HCT116 (cell line): ENCODE measurements at regions not wholly inside any gene's neighbourhood (a gene's known extent, or its start where the extent isn't known, plus 50 kb on each side); places are given as distances from the start of the nearest gene placed in this dataset.

ENCODE experiments used
- ATAC-seq: fragments of 200-7000 bp; cut with Tn5 transposase; 2 replicates; pipeline ENCODE4 v1.9.1; 2020; ENCODE audit warnings: mild to moderate bottlenecking, moderate library complexity
- BruUV-seq: library from RNA; stranded (reverse); fragments of 400-500 nt; replicated peaks from 2 replicates; lab custom pipeline; 2021; lab: Mats Ljungman, UMichigan
- CTCF ChIA-PET: fragments of 300-600 bp; sonication (Branson Sonifier 250); formaldehyde crosslinking; loops from one replicate; lab custom pipeline; 2021; ENCODE audit warnings: antibody characterized with exemption; lab: Charles Lee
- POLR2A ChIA-PET: fragments of 300-600, 350-600 bp; sonication (Branson Sonifier 250); formaldehyde crosslinking; loops from one replicate; lab custom pipeline; 2021; ENCODE audit warnings: antibody characterized with exemption; lab: Charles Lee
- RAD21 ChIA-PET, 2 experiments: fragments of 300-600 bp; sonication (Branson Sonifier 250); formaldehyde crosslinking; loops; one replicate each; lab custom pipeline; 2023; ENCODE audit warnings: low total read pairs in 2 of 2; ENCODE audit not compliant: uncharacterized antibody in 2 of 2, unreplicated experiment in 2 of 2, low non-redundant PET in 1 of 2; lab: Charles Lee
- DNase-seq: peaks from one replicate; pipeline ENCODE4 v3.0.0-alpha.2; 2010; ENCODE audit warnings: low read depth, low spot score
- H2AFZ ChIP-seq: fragments of 200-600 bp; shearing (Covaris generic), sonication (generic); 2 replicates; pipeline ENCODE4 v1.6.1; 2017; ENCODE audit warnings: low read depth, mixed run types, mixed read lengths, antibody characterized with exemption, low read length; ENCODE audit not compliant: poor library complexity, severe bottlenecking
- H3K27ac ChIP-seq: 2 replicates; pipeline ENCODE4 v1.5.1; 2012; ENCODE audit warnings: low read depth, low read length
- H3K27me3 ChIP-seq: fragments of 200-600 bp; sonication (generic); 2 replicates; pipeline ENCODE4 v1.6.1; 2016; ENCODE audit warnings: mixed run types, low read length, mixed read lengths; ENCODE audit not compliant: insufficient read depth
- H3K36me3 ChIP-seq, 2 experiments: fragments of 200-500 bp in 1 of 2; fragments of 200-600 bp in 1 of 2; sonication (Bioruptor generic) in 1 of 2; sonication (generic) in 1 of 2; 2 replicates each; pipeline versions ENCODE4 v1.5.1 to v1.6.1; 2014 to 2016; ENCODE audit warnings: low read length in 2 of 2, inconsistent platforms in 1 of 2, mixed read lengths in 1 of 2, mixed run types in 1 of 2; ENCODE audit not compliant: insufficient read depth in 2 of 2, control insufficient read depth in 1 of 2
- H3K4me1 ChIP-seq, 2 experiments: fragments of 200-600 bp in 1 of 2; sonication (generic) in 1 of 2; 2 replicates each; pipeline versions ENCODE4 v1.5.1 to v1.6.1; 2012 to 2017; ENCODE audit warnings: low read length in 2 of 2, inconsistent platforms in 1 of 2, mild to moderate bottlenecking in 1 of 2, mixed read lengths in 1 of 2, mixed run types in 1 of 2, moderate library complexity in 1 of 2; ENCODE audit not compliant: insufficient read depth in 2 of 2, control insufficient read depth in 1 of 2
- H3K4me2 ChIP-seq: fragments of 200-600 bp; sonication (generic); 2 replicates; pipeline ENCODE4 v1.6.1; 2017; ENCODE audit warnings: mixed run types, low read length, mixed read lengths
- H3K4me3 ChIP-seq, 2 experiments: fragments of 200-600 bp in 1 of 2; sonication (generic) in 1 of 2; replicated peaks in 1 of 2; 2 replicates each; pipeline ENCODE4 v1.5.1; 2011 to 2016; ENCODE audit warnings: low read length in 2 of 2, control low read depth in 1 of 2, low read depth in 1 of 2, mild to moderate bottlenecking in 1 of 2, mixed read lengths in 1 of 2, mixed run types in 1 of 2
- H3K79me2 ChIP-seq: fragments of 200-600 bp; sonication (generic); 2 replicates; pipeline ENCODE4 v1.6.1; 2017; ENCODE audit warnings: mild to moderate bottlenecking, mixed run types, low read length, moderate library complexity, mixed read lengths; ENCODE audit not compliant: insufficient read depth
- H3K9ac ChIP-seq: fragments of 200-600 bp; sonication (generic); 2 replicates; pipeline ENCODE4 v1.6.1; 2016; ENCODE audit warnings: low read length, mixed read lengths
- H3K9me2 ChIP-seq: fragments of 200-600 bp; sonication (generic), shearing (Covaris generic); 2 replicates; pipeline ENCODE4 v1.6.1; 2017; ENCODE audit warnings: mixed run types, mild to moderate bottlenecking, moderate library complexity; ENCODE audit not compliant: insufficient read depth
- H3K9me3 ChIP-seq, 2 experiments: fragments of 200-500 bp in 1 of 2; fragments of 200-600 bp in 1 of 2; sonication (Bioruptor generic) in 1 of 2; sonication (generic) in 1 of 2; 2 replicates each; pipeline ENCODE4 v1.6.1; 2014 to 2017; ENCODE audit warnings: low read length in 2 of 2, mixed read lengths in 2 of 2, inconsistent platforms in 1 of 2, low read depth in 1 of 2, mild to moderate bottlenecking in 1 of 2, mixed run types in 1 of 2, moderate library complexity in 1 of 2; ENCODE audit not compliant: control insufficient read depth in 1 of 2, insufficient read depth in 1 of 2
- H4K20me1 ChIP-seq: fragments of 200-600 bp; sonication (generic), shearing (Covaris generic); 2 replicates; pipeline ENCODE4 v1.6.1; 2017; ENCODE audit warnings: mixed run types, mild to moderate bottlenecking, moderate library complexity; ENCODE audit not compliant: insufficient read depth
- ATF3 ChIP-seq: IDR thresholded peaks from 2 replicates; pipeline ENCODE4 v1.6.1; 2012
- CBX3 ChIP-seq: IDR thresholded peaks from 2 replicates; pipeline ENCODE4 v1.6.1; 2012; ENCODE audit warnings: low read depth
- CEBPB ChIP-seq: IDR thresholded peaks from 2 replicates; pipeline ENCODE4 v1.6.1; 2012; ENCODE audit warnings: low read depth
- CTCF ChIP-seq, 3 experiments: fragments of 200-600 bp in 1 of 3; sonication (generic) in 1 of 3; IDR thresholded peaks in 2 of 3; conservative IDR thresholded peaks in 1 of 3; 2 replicates each; pipeline ENCODE4 v1.5.1; 2012 to 2017; ENCODE audit warnings: low read depth in 2 of 3, low read length in 2 of 3, antibody characterized with exemption in 1 of 3, borderline replicate concordance in 1 of 3, control low read depth in 1 of 3, mild to moderate bottlenecking in 1 of 3, mixed read lengths in 1 of 3, mixed run types in 1 of 3, moderate library complexity in 1 of 3; ENCODE audit not compliant: insufficient read depth in 1 of 3
- EGR1 ChIP-seq: IDR thresholded peaks from 2 replicates; pipeline ENCODE4 v1.6.1; 2012; ENCODE audit warnings: low read depth
- EZH2 ChIP-seq: fragments of 200-600 bp; sonication (generic); IDR thresholded peaks from 2 replicates; pipeline ENCODE4 v1.6.1; 2017; ENCODE audit warnings: antibody characterized with exemption, mixed run types
- EZH2phosphoT487 ChIP-seq: fragments of 200-600 bp; IDR thresholded peaks from 2 replicates; pipeline ENCODE4 v1.6.1; 2018; ENCODE audit warnings: antibody characterized with exemption, borderline replicate concordance
- FOSL1 ChIP-seq: IDR thresholded peaks from 2 replicates; pipeline ENCODE4 v1.6.1; 2012; ENCODE audit warnings: low read depth
- JUND ChIP-seq: IDR thresholded peaks from 2 replicates; pipeline ENCODE4 v1.6.1; 2012
- MAX ChIP-seq: IDR thresholded peaks from 2 replicates; pipeline ENCODE4 v1.6.1; 2012
- POLR2A ChIP-seq: IDR thresholded peaks from 2 replicates; pipeline ENCODE4 v1.7.0; 2011; ENCODE audit warnings: borderline replicate concordance; ENCODE audit not compliant: insufficient read depth, insufficient read length; ENCODE audit errors: extremely low read depth
- POLR2AphosphoS5 ChIP-seq: IDR thresholded peaks from 2 replicates; pipeline ENCODE4 v1.6.1; 2011; ENCODE audit warnings: mild to moderate bottlenecking, low read depth, low read length, moderate library complexity
- RAD21 ChIP-seq: IDR thresholded peaks from 2 replicates; pipeline ENCODE4 v1.6.1; 2012; ENCODE audit warnings: low read depth, mild to moderate bottlenecking
- SIN3A ChIP-seq: IDR thresholded peaks from 2 replicates; pipeline ENCODE4 v1.6.1; 2012; ENCODE audit warnings: low read depth
- SP1 ChIP-seq: IDR thresholded peaks from 2 replicates; pipeline ENCODE4 v1.6.1; 2012; ENCODE audit warnings: low read depth
- TCF7L2 ChIP-seq: IDR thresholded peaks from 2 replicates; pipeline ENCODE4 v1.7.0; 2011; ENCODE audit warnings: borderline replicate concordance, inconsistent platforms; ENCODE audit not compliant: insufficient read depth, insufficient read length; ENCODE audit errors: extremely low read depth
- YY1 ChIP-seq: IDR thresholded peaks from 2 replicates; pipeline ENCODE4 v1.6.1; 2011; ENCODE audit warnings: low read length, low read depth, moderate library complexity, mild to moderate bottlenecking; ENCODE audit not compliant: insufficient replicate concordance; ENCODE audit errors: extremely low read depth
- ZBTB33 ChIP-seq: IDR thresholded peaks from 2 replicates; pipeline ENCODE4 v1.6.1; 2011; ENCODE audit warnings: mild to moderate bottlenecking, low read length, moderate library complexity; ENCODE audit not compliant: insufficient replicate concordance; ENCODE audit errors: extremely low read depth
- ZFX ChIP-seq: fragments of 450-650 bp; IDR thresholded peaks from 2 replicates; pipeline ENCODE4 v1.6.1; 2017
- ZNF274 ChIP-seq: fragments of 200-500 bp; sonication (Bioruptor generic); IDR thresholded peaks from 2 replicates; pipeline ENCODE4 v1.6.1; 2014; ENCODE audit warnings: mild to moderate bottlenecking, low read depth, low read length, inconsistent platforms
- intact Hi-C: fragments of 100-400 bp; cut with micrococcal nuclease; formaldehyde crosslinking; loops from 2 replicates; pipeline ENCODE4 v1.10.0; 2022

DNA sequence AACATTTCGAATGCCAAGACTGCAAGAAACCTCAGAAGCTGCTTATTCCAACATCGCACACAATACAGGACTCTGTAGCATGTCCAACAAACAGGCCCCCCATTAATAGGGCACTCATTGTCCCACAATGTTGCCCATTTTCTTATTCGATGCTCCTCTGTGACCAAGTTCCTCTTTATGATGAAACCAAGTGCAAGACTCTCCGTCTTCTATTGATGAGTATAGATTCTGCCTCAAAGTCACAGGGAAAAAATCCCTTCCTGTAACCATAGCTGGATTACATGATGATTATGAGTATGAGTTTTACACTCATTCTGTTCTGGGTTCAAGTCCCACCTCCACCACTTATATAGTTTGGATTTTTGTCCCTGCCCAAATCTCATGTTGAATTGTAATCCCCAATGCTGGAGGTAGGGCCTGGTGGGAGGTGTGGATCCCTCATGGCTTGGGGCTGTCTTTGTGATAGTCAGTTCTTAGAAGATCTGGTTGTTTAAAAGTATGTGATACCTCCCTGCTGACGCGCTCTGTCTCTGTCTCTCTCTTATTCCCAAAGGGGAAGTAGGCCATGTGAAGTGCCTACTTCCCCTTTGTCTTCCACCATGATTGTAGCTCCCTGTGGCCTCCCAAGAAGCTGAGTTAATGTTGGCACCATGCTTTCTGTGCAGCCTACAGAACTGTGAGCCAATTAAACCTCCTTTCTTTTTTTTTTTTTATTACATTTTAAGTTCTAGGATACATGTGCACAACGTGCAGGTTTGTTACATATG is 148.7 kb downstream of the OSR1 start:
- intact Hi-C loops, result no loop called here

More for the DNA sequence above, 148.7 kb downstream of the OSR1 start:
- Histone ChIP-seq H3K36me3 (no peaks in the 10 kb centered on the region), H3K79me2 (no peaks in the 10 kb centered on the region), H4K20me1 (no peaks in the 10 kb centered on the region), H3K9me3 (no peaks in the 10 kb centered on the region), H3K4me3 (no peak overlapping the region), H3K4me1 (no peaks in the 10 kb centered on the region), H3K9ac (no peak overlapping the region), H3K27ac (no peak overlapping the region), H3K9me2 (no peaks in the 10 kb centered on the region), H3K27me3 (no peaks in the 10 kb centered on the region), H3K4me2 (no peak overlapping the region), H2AFZ (no peak overlapping the region)
- ChIA-PET POLR2A (no interaction called here), CTCF (no interaction called here), RAD21 (no interaction called here)
- BruUV-seq, result no TSS peak
- DNase-seq (no peak), ATAC-seq (no peak)
- TF ChIP-seq RAD21 (no peak), JUND (no peak), EGR1 (no peak), ATF3 (no peak), TCF7L2 (no peak), EZH2 (no peak), MAX (no peak), POLR2A (no peak), ZBTB33 (no peak), CTCF (IDR thresholded peaks at IDR 0.05 in 2 of 3, conservative IDR thresholded peaks at IDR 0.05 in 1 of 3; ENCODE audit: borderline replicate concordance in 1 of 3, insufficient read depth in 1 of 3, low read depth in 2 of 3, low read length in 2 of 3) (no peak), YY1 (no peak), ZNF274 (no peak), POLR2AphosphoS5 (no peak), FOSL1 (no peak), CBX3 (no peak), SIN3A (no peak), EZH2phosphoT487 (no peak), CEBPB (no peak), ZFX (no peak), SP1 (no peak)
